ENCODE measurements at regions not wholly inside any gene's neighbourhood (a gene's known extent, or its start where the extent isn't known, plus 50 kb on each side); places are given as distances from the start of the nearest gene placed in this dataset.

GRCh38 chr12:24389394-24389793 lies 439.9 kb upstream of the SOX5 start:
- TF ChIP-seq POLR2A (IDR thresholded peaks at IDR 0.05), result no peak
- TF ChIP-seq, protein P1, sequence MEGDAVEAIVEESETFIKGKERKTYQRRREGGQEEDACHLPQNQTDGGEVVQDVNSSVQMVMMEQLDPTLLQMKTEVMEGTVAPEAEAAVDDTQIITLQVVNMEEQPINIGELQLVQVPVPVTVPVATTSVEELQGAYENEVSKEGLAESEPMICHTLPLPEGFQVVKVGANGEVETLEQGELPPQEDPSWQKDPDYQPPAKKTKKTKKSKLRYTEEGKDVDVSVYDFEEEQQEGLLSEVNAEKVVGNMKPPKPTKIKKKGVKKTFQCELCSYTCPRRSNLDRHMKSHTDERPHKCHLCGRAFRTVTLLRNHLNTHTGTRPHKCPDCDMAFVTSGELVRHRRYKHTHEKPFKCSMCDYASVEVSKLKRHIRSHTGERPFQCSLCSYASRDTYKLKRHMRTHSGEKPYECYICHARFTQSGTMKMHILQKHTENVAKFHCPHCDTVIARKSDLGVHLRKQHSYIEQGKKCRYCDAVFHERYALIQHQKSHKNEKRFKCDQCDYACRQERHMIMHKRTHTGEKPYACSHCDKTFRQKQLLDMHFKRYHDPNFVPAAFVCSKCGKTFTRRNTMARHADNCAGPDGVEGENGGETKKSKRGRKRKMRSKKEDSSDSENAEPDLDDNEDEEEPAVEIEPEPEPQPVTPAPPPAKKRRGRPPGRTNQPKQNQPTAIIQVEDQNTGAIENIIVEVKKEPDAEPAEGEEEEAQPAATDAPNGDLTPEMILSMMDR (IDR thresholded peaks at IDR 0.05), result no peak
